ENCODE measurements at regions not wholly inside any gene's neighbourhood (a gene's known extent, or its start where the extent isn't known, plus 50 kb on each side); places are given as distances from the start of the nearest gene placed in this dataset.

DNA sequence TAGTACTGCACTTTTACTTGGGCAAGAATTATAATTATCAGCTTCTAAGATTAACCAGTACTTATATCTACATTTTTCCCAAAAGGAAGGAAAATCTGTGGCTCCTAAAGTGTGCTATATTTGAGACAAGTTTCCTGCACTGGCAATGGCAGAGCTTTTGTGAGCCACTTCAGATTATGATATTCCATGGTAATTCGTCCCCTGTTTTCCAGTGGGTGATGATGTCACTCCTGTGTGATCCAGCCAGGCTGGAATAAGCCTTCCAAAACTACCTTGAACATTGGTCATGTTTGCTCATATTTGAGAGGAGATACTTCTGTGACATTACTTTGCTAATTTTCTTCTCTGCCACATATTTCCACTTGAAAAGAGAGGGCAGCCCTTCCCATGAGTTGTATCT lies 302.1 kb downstream of the MDFIC start:
- TF ChIP-seq EZH2phosphoT487 (IDR thresholded peaks at IDR 0.05; ENCODE audit: low read length) (no peak), EZH2 (optimal IDR thresholded peaks at IDR 0.05; ENCODE audit: low read depth, low read length) (no peak)
- TF ChIP-seq, protein P1, sequence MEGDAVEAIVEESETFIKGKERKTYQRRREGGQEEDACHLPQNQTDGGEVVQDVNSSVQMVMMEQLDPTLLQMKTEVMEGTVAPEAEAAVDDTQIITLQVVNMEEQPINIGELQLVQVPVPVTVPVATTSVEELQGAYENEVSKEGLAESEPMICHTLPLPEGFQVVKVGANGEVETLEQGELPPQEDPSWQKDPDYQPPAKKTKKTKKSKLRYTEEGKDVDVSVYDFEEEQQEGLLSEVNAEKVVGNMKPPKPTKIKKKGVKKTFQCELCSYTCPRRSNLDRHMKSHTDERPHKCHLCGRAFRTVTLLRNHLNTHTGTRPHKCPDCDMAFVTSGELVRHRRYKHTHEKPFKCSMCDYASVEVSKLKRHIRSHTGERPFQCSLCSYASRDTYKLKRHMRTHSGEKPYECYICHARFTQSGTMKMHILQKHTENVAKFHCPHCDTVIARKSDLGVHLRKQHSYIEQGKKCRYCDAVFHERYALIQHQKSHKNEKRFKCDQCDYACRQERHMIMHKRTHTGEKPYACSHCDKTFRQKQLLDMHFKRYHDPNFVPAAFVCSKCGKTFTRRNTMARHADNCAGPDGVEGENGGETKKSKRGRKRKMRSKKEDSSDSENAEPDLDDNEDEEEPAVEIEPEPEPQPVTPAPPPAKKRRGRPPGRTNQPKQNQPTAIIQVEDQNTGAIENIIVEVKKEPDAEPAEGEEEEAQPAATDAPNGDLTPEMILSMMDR (IDR thresholded peaks at IDR 0.05; ENCODE audit: low read length), result no peak
